Heart right ventricle (tissue), 16 donors: ENCODE measurements at regions not wholly inside any gene's neighbourhood (a gene's known extent, or its start where the extent isn't known, plus 50 kb on each side); places are given as distances from the start of the nearest gene placed in this dataset.

Source experiments
- ATAC-seq, 8 donors: fragments of 200-7000 bp; cut with Tn5 transposase; one replicate each; pipeline ENCODE4 v1.9.1; 2020; ENCODE audit warnings: mild to moderate bottlenecking in 8 of 8, moderate library complexity in 8 of 8, moderate number of reproducible peaks in 1 of 8
- DNase-seq, 2 donors: peaks; one replicate each; pipeline ENCODE4 v3.0.0-alpha.2; 2020
- H3K27ac ChIP-seq, 10 donors: fragments of 200-600 bp; sonication (generic) in 2 of 10; one replicate each; pipeline versions ENCODE4 v1.5.0 to v1.8.0; 2020 to 2022; ENCODE audit warnings: mild to moderate bottlenecking in 3 of 10
- H3K27me3 ChIP-seq, 7 donors: fragments of 200-600 bp; one replicate each; pipeline ENCODE4 v1.8.0; 2021 to 2022; ENCODE audit warnings: mild to moderate bottlenecking in 2 of 7
- H3K36me3 ChIP-seq, 9 donors: fragments of 200-600 bp; sonication (generic) in 1 of 9; one replicate each; pipeline versions ENCODE4 v1.5.0 to v1.8.0; 2020 to 2022; ENCODE audit warnings: mild to moderate bottlenecking in 2 of 9
- H3K4me1 ChIP-seq, 9 donors: fragments of 200-600 bp; sonication (generic) in 1 of 9; one replicate each; pipeline versions ENCODE4 v1.5.0 to v1.8.0; 2020 to 2022; ENCODE audit warnings: mild to moderate bottlenecking in 4 of 9
- H3K4me3 ChIP-seq, 10 donors: fragments of 200-600 bp; sonication (generic) in 2 of 10; one replicate each; pipeline versions ENCODE4 v1.5.0 to v1.8.0; 2020 to 2022; ENCODE audit warnings: mild to moderate bottlenecking in 7 of 10, moderate library complexity in 2 of 10
- H3K9me3 ChIP-seq, 11 donors: fragments of 200-600 bp in 10 of 11; sonication (generic) in 2 of 11; one replicate each; pipeline versions ENCODE4 v1.5.0 to v1.8.0; 2013 to 2022; ENCODE audit warnings: mild to moderate bottlenecking in 2 of 11, control low read depth in 1 of 11, moderate library complexity in 1 of 11
- CTCF ChIP-seq, 9 donors: fragments of 200-600 bp; sonication (generic) in 2 of 9; IDR thresholded peaks; one replicate each; pipeline versions ENCODE4 v1.5.0 to v1.8.0; 2021 to 2022; ENCODE audit warnings: antibody characterized with exemption in 9 of 9, mild to moderate bottlenecking in 5 of 9, moderate library complexity in 1 of 9
- WGBS, 2 donors: extraction: QIAGEN DNeasy Blood & Tissue Kit; methylation state at CpG; one replicate each; pipeline ENCODE4 v1.1.7; 2013; ENCODE audit warnings: inconsistent platforms in 1 of 2; 5-methylcytosine and 5-hydroxymethylcytosine counted together
- intact Hi-C, 10 donors: fragments of 100-400 bp; cut with DNase I; formaldehyde crosslinking; loops; one replicate each; pipeline versions ENCODE4 v1.11.1 to v1.14.2; 2022
- donor health status: Arrhythmogenic right ventricular cardiomyopathy.
- donor health status: ischemic (EF 13 %, LVEDD 7.1; RV severe dilation, severe dysfunction).
- donor health status: healthy with polysubstance abuse.
- donor health status: DM: no; HTN: yes; CAD: no.
- donor health status: DM: no; HTN: no; CAD: no.
- donor health status: ischemic (EF 25% LVEDD 6.9; RV normal size, moderate dysfunction).
- donor health status: ischemic (EF 25% LVEDD 5.7; RV mildly dilated, moderate dysfunction).
- donor health status: healthy.
- donor health status: DM: yes; HTN: yes; CAD: no.
- donor health status: Ischemic cardiomyopathy.
- donor health status: ischemic (EF 35%, LVEDD 5.7; RV mildly dilated, moderate dysfunction).
- donor health status: nonischemic (EF 11% LVEDD 7.7; RV severe dilation, severe dysfunction).
- donor health status: DM: yes; HTN: yes; CAD: no.
- donor health status: PGD.
- donor health status: ischemic (EF 29% LVEDD 5.4; RV normal size, mild dysfunction).
- donor health status: nonischemic (EF 23%, LVEDD 6.1; RV moderate dilation, normal function).

GRCh38 chr18:47321815-47322214 is 70.4 kb upstream of the SKOR2 start:
- WGBS, 2 donors: 88 to 94% methylated on average over 3 of the region's 3 CpGs
- ATAC-seq (no peak), DNase-seq (no peak)
- Histone ChIP-seq H3K4me1 (no peaks in the 10 kb centered on the region), H3K4me3 (no peak overlapping the region), H3K27me3 (peaks cover 0 to 30% (median 6%) of the 10 kb centered on the region in 7 donors), H3K9me3 (peaks cover 0 to 3% (median 0%) of the 10 kb centered on the region in 11 donors), H3K36me3 (no peaks in the 10 kb centered on the region), H3K27ac (no peak overlapping the region)
- TF ChIP-seq CTCF (IDR thresholded peaks at IDR 0.05): no peak
- intact Hi-C loops: no loop called here

GRCh38 chr18:47317824-47318508 is 66.5 kb upstream of the SKOR2 start:
- Histone ChIP-seq H3K27me3 (peaks cover 0 to 35% (median 6%) of the 10 kb centered on the region in 7 donors), H3K4me3 (no peak overlapping the region), H3K27ac (no peak overlapping the region), H3K9me3 (no peaks in the 10 kb centered on the region), H3K4me1 (no peaks in the 10 kb centered on the region), H3K36me3 (no peaks in the 10 kb centered on the region)
- TF ChIP-seq CTCF (IDR thresholded peaks at IDR 0.05): no peak
- WGBS, 2 donors: 89 to 91% methylated on average over 1 of the region's 1 CpG
- intact Hi-C loops: no loop called here
- no peak for DNase-seq
- ATAC-seq: no peak

GRCh38 chr18:47316924-47317323 is 65.5 kb upstream of the SKOR2 start:
- Histone ChIP-seq H3K36me3 (no peaks in the 10 kb centered on the region), H3K4me3 (no peak overlapping the region), H3K27ac (no peak overlapping the region), H3K9me3 (no peaks in the 10 kb centered on the region), H3K4me1 (no peaks in the 10 kb centered on the region), H3K27me3 (peaks cover 0 to 35% (median 6%) of the 10 kb centered on the region in 7 donors)
- intact Hi-C loops: no loop called here
- no peak for TF ChIP-seq CTCF (IDR thresholded peaks at IDR 0.05)
- no peak for ATAC-seq
- DNase-seq: no peak
- WGBS, 2 donors: 80 to 86% methylated on average over 4 of the region's 4 CpGs

- Histone ChIP-seq H3K9me3 (peaks cover 0 to 9% (median 0%) of the 10 kb centered on the region in 11 donors), H3K27me3 (peaks cover 0 to 17% (median 9%) of the 10 kb centered on the region in 7 donors), H3K36me3 (no peaks in the 10 kb centered on the region), H3K4me3 (no peak overlapping the region), H3K27ac (no peak overlapping the region), H3K4me1 (no peaks in the 10 kb centered on the region)
- 59 to 66% methylated on average over 4 of the region's 4 CpGs for WGBS, 2 donors
- DNase-seq: no peak
- no peak for TF ChIP-seq CTCF (IDR thresholded peaks at IDR 0.05)
- ATAC-seq: no peak
- intact Hi-C loops: no loop called here
Measured at GRCh38 chr18:47313901-47314300, 62.4 kb upstream of the SKOR2 start.
